Upper lobe of left lung (tissue), 4 donors: ENCODE measurements at regions not wholly inside any gene's neighbourhood (a gene's known extent, or its start where the extent isn't known, plus 50 kb on each side); places are given as distances from the start of the nearest gene placed in this dataset.

Experiments used
- EP300 ChIP-seq, 4 donors: sonication (generic); formaldehyde crosslinking; IDR thresholded peaks; one replicate each; pipeline ENCODE4 v1.5.1; 2017; ENCODE audit warnings: antibody characterized with exemption in 4 of 4, control low read depth in 2 of 4
- POLR2AphosphoS5 ChIP-seq, 2 donors: sonication (generic); formaldehyde crosslinking; IDR thresholded peaks; one replicate each; pipeline ENCODE4 v1.5.1; 2017; ENCODE audit warnings: antibody characterized with exemption in 2 of 2
- TF ChIP-seq, protein P1 (sequence below), 6 experiments: fragments of 450-650 bp in 4 of 6; fragments of 200-600 bp in 2 of 6; sonication (generic) in 2 of 6; IDR thresholded peaks; one replicate each; pipeline ENCODE4 v1.5.1; 2016 to 2019; ENCODE audit warnings: antibody characterized with exemption in 6 of 6

- TF ChIP-seq POLR2AphosphoS5 (IDR thresholded peaks at IDR 0.05) (no peak), EP300 (IDR thresholded peaks at IDR 0.05) (no peak)
- TF ChIP-seq, protein P1, sequence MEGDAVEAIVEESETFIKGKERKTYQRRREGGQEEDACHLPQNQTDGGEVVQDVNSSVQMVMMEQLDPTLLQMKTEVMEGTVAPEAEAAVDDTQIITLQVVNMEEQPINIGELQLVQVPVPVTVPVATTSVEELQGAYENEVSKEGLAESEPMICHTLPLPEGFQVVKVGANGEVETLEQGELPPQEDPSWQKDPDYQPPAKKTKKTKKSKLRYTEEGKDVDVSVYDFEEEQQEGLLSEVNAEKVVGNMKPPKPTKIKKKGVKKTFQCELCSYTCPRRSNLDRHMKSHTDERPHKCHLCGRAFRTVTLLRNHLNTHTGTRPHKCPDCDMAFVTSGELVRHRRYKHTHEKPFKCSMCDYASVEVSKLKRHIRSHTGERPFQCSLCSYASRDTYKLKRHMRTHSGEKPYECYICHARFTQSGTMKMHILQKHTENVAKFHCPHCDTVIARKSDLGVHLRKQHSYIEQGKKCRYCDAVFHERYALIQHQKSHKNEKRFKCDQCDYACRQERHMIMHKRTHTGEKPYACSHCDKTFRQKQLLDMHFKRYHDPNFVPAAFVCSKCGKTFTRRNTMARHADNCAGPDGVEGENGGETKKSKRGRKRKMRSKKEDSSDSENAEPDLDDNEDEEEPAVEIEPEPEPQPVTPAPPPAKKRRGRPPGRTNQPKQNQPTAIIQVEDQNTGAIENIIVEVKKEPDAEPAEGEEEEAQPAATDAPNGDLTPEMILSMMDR (IDR thresholded peaks at IDR 0.05): no peak
These were observed 167.2 kb upstream of the AKR1E2 start for GRCh38 chr10:4658777-4659176.
